Bronchial epithelial cell (primary cell): ENCODE measurements at regions not wholly inside any gene's neighbourhood (a gene's known extent, or its start where the extent isn't known, plus 50 kb on each side); places are given as distances from the start of the nearest gene placed in this dataset.

Source experiments
- DNase-seq: peaks from one replicate; pipeline ENCODE4 v3.0.0-alpha.2; 2010; ENCODE audit warnings: low read depth
- FAIRE-seq: peaks from 2 replicates; lab custom pipeline; 2011; peaks lifted over from hg19 to GRCh38; lab: Jason Lieb, UNC
- H3K27me3 ChIP-seq: 2 replicates; pipeline ENCODE4 v1.5.1; 2011; ENCODE audit warnings: low read length; ENCODE audit not compliant: control insufficient read depth, insufficient read depth
- H3K36me3 ChIP-seq: 2 replicates; pipeline ENCODE4 v1.5.1; 2011; ENCODE audit warnings: low read length; ENCODE audit not compliant: control insufficient read depth, insufficient read depth
- H3K4me3 ChIP-seq: 2 replicates; pipeline ENCODE4 v1.5.1; 2011; ENCODE audit warnings: mild to moderate bottlenecking, low read depth, low read length, control low read depth
- CTCF ChIP-seq: IDR thresholded peaks from 2 replicates; pipeline ENCODE4 v1.5.1; 2011; ENCODE audit warnings: mild to moderate bottlenecking, moderate library complexity, low read length, control low read depth, inconsistent platforms; ENCODE audit not compliant: insufficient read depth, severe bottlenecking

- DNase-seq (peak; percentile 38), FAIRE-seq (no peak)
- Histone ChIP-seq H3K27me3 (no peaks in the 10 kb centered on the region), H3K36me3 (no peaks in the 10 kb centered on the region), H3K4me3 (no peak overlapping the region)
- TF ChIP-seq CTCF: no peak
These were observed 402.8 kb upstream of the RARB start for GRCh38 chr3:25025236-25025635.

GRCh38 chr3:25027650-25028049 lies 400.4 kb upstream of the RARB start:
- DNase-seq: no peak
- Histone ChIP-seq H3K36me3 (no peaks in the 10 kb centered on the region), H3K27me3 (no peaks in the 10 kb centered on the region), H3K4me3 (no peak overlapping the region)
- no peak for TF ChIP-seq CTCF
- FAIRE-seq: peak; percentile 23

GRCh38 chr3:25029820-25030219 lies 398.2 kb upstream of the RARB start:
- no peaks in the 10 kb centered on the region for H3K27me3 ChIP-seq
- no peak for DNase-seq
- no peak for FAIRE-seq
- H3K4me3 ChIP-seq: no peak overlapping the region
- H3K36me3 ChIP-seq: no peaks in the 10 kb centered on the region
- TF ChIP-seq CTCF: no peak

GRCh38 chr3:25032344-25032743 lies 395.7 kb upstream of the RARB start:
- FAIRE-seq (no peak), DNase-seq (no peak)
- Histone ChIP-seq H3K27me3 (no peaks in the 10 kb centered on the region), H3K36me3 (no peaks in the 10 kb centered on the region), H3K4me3 (no peak overlapping the region)
- no peak for TF ChIP-seq CTCF

- FAIRE-seq: no peak
- no peaks in the 10 kb centered on the region for H3K27me3 ChIP-seq
- H3K36me3 ChIP-seq: no peaks in the 10 kb centered on the region
- peak; percentile 35 for DNase-seq
- TF ChIP-seq CTCF: peak; percentile 78
- no peak overlapping the region for H3K4me3 ChIP-seq
These were observed 394.5 kb upstream of the RARB start for GRCh38 chr3:25033407-25034029.

- FAIRE-seq (no peak), DNase-seq (peak; percentile 7)
- no peaks in the 10 kb centered on the region for H3K36me3 ChIP-seq
- no peak for TF ChIP-seq CTCF
- H3K4me3 ChIP-seq: no peak overlapping the region
- H3K27me3 ChIP-seq: no peaks in the 10 kb centered on the region
These were observed 392.5 kb upstream of the RARB start for GRCh38 chr3:25035526-25035925.
